HL-60 (cell line): ENCODE measurements at regions not wholly inside any gene's neighbourhood (a gene's known extent, or its start where the extent isn't known, plus 50 kb on each side); places are given as distances from the start of the nearest gene placed in this dataset.

Source experiments
- GABPA ChIP-seq: IDR thresholded peaks from 2 replicates; pipeline ENCODE4 v1.6.1; 2012; ENCODE audit warnings: low read depth
- POLR2AphosphoS5 ChIP-seq: IDR thresholded peaks from 2 replicates; pipeline ENCODE4 v1.6.1; 2012; ENCODE audit warnings: low read depth
- TF ChIP-seq, protein P1 (sequence below): IDR thresholded peaks from one replicate; pipeline ENCODE4 v1.5.1; 2011; ENCODE audit warnings: low read length, control low read depth, inconsistent platforms; ENCODE audit not compliant: insufficient read depth
- TF ChIP-seq, protein P2 (sequence below): IDR thresholded peaks from 2 replicates; pipeline ENCODE4 v1.6.1; 2012; ENCODE audit warnings: low read depth; ENCODE audit not compliant: insufficient replicate concordance

GRCh38 chr9:73611032-73611431 lies 459.4 kb downstream of the ANXA1 start:
- TF ChIP-seq, protein P1, sequence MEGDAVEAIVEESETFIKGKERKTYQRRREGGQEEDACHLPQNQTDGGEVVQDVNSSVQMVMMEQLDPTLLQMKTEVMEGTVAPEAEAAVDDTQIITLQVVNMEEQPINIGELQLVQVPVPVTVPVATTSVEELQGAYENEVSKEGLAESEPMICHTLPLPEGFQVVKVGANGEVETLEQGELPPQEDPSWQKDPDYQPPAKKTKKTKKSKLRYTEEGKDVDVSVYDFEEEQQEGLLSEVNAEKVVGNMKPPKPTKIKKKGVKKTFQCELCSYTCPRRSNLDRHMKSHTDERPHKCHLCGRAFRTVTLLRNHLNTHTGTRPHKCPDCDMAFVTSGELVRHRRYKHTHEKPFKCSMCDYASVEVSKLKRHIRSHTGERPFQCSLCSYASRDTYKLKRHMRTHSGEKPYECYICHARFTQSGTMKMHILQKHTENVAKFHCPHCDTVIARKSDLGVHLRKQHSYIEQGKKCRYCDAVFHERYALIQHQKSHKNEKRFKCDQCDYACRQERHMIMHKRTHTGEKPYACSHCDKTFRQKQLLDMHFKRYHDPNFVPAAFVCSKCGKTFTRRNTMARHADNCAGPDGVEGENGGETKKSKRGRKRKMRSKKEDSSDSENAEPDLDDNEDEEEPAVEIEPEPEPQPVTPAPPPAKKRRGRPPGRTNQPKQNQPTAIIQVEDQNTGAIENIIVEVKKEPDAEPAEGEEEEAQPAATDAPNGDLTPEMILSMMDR, result no peak
- TF ChIP-seq POLR2AphosphoS5 (no peak), GABPA (no peak)
- TF ChIP-seq, protein P2, sequence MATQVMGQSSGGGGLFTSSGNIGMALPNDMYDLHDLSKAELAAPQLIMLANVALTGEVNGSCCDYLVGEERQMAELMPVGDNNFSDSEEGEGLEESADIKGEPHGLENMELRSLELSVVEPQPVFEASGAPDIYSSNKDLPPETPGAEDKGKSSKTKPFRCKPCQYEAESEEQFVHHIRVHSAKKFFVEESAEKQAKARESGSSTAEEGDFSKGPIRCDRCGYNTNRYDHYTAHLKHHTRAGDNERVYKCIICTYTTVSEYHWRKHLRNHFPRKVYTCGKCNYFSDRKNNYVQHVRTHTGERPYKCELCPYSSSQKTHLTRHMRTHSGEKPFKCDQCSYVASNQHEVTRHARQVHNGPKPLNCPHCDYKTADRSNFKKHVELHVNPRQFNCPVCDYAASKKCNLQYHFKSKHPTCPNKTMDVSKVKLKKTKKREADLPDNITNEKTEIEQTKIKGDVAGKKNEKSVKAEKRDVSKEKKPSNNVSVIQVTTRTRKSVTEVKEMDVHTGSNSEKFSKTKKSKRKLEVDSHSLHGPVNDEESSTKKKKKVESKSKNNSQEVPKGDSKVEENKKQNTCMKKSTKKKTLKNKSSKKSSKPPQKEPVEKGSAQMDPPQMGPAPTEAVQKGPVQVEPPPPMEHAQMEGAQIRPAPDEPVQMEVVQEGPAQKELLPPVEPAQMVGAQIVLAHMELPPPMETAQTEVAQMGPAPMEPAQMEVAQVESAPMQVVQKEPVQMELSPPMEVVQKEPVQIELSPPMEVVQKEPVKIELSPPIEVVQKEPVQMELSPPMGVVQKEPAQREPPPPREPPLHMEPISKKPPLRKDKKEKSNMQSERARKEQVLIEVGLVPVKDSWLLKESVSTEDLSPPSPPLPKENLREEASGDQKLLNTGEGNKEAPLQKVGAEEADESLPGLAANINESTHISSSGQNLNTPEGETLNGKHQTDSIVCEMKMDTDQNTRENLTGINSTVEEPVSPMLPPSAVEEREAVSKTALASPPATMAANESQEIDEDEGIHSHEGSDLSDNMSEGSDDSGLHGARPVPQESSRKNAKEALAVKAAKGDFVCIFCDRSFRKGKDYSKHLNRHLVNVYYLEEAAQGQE, result no peak
